HT-29 (cell line): ENCODE measurements at regions not wholly inside any gene's neighbourhood (a gene's known extent, or its start where the extent isn't known, plus 50 kb on each side); places are given as distances from the start of the nearest gene placed in this dataset.

Source experiments
- DNase-seq: peaks from one replicate; pipeline ENCODE4 v3.0.0-alpha.2; 2015; ENCODE audit warnings: low spot score

DNA sequence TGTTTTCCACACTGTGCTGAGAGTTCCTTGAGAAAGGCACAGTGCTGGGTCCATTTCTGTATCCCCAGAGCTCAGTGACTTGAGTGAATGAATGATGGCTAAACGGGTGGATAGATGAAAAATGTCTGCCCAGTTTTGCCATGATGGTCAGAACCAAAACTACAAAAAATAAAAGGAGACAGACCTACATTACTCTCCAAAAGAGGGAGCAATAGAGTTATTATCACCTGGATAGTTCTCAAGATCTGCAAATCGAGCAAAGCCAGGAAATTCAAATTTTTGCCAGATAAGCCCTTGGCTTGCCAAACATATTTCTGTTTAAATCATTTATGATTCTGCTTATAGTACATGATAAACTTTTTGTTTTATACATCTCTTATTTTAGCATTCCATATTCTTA, 214.2 kb upstream of the ZNF462 start:
- DNase-seq, result peak; percentile 9

DNA sequence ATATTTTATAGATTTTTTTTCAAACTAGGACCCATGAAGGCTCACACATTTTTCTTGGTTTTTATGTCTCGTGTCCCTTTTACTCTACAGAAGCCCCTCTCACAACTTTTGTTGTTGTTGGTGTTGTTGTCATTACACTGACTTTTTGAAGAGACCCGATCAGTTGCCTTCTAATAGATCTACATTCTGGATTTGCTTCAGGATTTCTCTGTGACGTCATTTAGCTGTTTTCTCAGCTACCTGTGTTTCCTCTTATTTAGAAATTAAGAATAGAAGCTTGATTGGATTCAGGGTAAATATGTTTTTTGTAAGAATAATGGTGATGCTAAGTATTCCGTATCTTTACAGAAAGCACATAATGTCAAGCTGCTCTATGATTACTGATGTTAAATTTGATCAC, 213.3 kb upstream of the ZNF462 start:
- no peak for DNase-seq

DNA sequence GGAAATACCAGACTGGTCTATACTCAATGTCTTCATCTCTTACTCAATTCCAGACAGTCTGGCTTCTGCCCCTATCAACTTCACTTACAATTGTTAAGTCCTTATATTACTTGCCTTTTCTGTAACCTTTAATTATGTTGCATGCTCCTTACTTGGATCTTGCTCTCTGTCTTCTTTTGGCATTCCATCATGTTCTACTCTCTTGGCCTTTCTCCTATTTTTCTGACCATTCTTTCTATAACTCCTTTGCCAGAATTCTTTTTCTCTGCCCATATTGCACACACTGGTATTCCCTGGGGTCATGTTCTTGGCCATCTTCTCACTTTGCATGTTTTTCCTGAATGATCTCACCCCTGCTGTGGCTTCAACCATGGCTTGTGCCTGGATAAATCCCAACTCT, 209.8 kb upstream of the ZNF462 start:
- DNase-seq, result no peak

DNA sequence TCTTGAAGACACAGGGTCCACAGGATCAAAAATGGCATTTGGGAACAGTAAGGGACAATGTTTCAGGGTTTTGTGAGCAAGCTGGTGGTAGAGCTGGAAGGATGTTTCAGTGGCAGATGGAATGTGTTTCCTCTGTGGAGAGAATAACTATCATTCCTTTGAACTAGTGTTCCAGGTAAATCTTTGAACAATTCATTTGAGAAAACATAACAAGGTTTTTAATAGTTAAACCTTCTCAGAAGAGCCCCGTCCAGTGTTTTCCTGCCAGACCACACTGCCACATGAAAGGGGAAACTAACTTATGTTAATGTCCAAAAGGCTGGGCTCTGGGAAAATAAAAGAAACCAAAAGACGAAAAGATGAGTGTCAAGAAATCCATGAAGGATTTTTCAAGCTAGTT, 207.0 kb upstream of the ZNF462 start:
- DNase-seq, result no peak

GRCh38 chr9:106657926-106658325, 205.0 kb upstream of the ZNF462 start:
- no peak for DNase-seq

DNA sequence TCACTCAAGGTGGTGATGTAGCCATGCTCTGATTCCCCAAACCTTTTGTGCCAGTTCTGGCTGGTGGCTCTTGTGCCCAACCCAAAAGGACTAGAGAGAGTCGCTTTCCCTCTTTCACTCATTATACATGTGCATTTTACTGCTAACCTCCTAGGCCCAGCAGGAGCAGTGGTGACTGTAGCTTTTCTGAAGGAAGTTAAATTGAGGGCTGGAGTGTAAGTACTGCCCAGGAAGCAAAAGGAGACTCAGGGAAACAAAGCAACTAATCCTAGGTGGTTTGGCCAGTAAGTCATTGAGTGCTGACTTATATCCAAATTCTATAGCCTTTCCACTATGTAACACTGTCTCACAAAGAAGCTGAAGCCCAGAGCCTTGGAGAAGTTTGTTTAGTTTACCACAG, 194.4 kb upstream of the ZNF462 start:
- no peak for DNase-seq

DNA sequence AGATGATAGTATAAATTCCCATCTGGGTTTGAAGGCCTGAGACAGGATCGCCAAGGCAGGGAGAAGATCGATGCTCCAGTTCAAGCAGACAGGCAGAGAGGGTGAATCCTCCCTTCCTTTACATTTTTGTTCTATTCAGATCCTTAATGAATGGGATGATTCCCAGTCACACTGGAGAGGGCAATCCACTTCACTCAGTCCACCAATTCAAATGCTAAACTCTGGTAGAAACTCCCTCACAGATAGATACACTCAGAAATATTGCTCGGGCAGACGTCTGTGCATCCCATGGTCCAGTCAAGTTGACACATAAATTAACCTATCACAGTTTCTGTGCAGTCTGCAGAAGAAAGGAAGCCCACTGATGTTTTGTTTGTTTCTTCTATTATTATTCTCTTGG, 193.1 kb upstream of the ZNF462 start:
- DNase-seq, result no peak

DNA sequence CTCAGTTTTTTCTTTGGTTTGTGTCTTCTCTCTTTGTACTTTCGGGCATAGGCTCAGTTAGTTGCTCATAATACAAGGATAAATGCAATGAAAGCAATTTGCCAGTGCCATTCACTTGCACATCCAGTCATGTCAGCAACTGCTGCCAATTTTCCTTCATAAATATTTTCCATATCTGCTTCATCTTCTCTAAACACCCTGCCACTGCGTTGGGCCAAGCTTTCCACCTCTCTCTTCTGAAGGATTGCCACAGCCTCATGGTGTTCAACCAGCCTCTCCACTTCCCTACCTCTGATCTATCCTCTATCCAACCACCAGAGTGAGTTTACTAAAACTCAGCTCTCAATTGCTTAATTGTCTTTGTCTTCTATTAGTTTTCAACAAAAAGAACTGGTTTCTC, 192.5 kb upstream of the ZNF462 start:
- DNase-seq, result no peak

DNA sequence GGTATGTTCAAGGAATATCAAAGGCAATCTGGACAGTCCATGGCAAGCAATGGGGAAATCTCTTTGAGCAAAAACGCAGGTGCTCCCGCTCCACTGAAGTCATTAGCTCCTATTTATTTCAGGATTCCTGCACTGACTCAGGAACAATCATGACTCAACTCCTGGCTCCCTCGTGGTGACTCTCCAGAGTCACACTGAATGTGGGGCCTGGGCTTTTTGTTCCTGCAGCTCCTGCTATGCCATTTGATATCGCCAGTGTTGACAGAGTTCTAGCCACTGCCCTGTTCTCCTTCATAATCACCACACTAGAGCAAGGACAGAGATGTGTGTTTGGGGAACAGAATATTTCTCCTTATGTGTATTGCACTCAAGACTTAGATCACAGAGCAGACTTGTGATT, 187.2 kb upstream of the ZNF462 start:
- no peak for DNase-seq

GRCh38 chr9:106677374-106677773, 185.6 kb upstream of the ZNF462 start:
- no peak for DNase-seq

DNA sequence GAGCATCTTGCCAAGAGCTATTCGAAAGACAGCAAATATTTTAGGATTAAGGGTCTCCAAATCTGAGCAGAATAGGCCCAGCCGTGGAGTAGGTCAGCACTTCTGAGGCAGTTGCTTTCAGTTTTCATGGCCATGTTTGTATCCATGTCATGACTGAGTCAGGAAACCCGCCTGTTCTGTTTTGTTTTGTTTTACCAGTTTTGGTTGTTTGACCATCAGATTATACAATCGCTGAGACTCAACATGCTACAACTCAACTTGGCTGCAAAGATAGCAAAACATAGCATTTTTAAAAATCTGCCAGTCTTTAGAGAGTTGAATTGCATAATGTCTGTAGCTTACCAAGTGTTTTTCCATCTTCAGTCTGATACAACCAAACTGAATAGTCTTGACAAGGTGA, 185.1 kb upstream of the ZNF462 start:
- DNase-seq, result no peak

- no peak for DNase-seq
Measured at GRCh38 chr9:106678273-106678672, 184.7 kb upstream of the ZNF462 start.

DNA sequence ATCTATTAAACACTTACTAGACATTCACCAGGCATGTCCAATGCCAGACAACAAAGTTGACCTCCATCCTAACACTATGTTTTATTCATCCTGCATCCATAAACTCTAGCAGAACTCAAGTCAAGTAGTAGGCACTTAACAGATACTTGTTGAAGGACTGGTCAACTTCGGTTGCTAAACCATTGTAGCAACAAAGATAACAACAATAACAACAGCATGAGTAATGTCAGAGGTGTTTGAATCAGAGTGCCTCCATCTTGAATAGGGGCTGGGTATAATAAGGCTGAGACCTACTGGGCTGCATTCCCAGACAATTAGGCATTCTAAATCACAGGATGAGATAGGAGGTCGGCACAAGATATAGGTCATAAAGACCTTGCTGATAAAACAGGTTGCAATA, 180.5 kb upstream of the ZNF462 start:
- DNase-seq, result no peak

DNA sequence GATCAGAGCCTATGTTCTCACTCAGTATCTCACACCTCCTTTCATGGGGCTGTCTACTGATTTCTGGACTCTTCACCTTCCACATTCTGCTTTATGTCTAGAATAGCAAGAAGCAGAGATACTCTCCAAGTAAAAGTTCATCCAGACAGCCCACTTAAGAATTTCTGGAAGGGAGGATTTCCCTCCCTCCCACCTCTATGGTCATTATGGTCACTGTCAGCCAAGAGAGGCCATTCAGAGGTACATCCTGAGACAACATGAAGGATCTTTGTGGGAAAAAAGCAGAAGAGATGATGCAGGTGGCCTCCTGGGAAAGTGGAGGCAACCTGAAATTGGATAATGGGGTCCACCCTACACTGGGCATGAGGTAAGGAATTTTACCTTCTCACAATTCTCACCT, 179.5 kb upstream of the ZNF462 start:
- DNase-seq, result no peak

DNA sequence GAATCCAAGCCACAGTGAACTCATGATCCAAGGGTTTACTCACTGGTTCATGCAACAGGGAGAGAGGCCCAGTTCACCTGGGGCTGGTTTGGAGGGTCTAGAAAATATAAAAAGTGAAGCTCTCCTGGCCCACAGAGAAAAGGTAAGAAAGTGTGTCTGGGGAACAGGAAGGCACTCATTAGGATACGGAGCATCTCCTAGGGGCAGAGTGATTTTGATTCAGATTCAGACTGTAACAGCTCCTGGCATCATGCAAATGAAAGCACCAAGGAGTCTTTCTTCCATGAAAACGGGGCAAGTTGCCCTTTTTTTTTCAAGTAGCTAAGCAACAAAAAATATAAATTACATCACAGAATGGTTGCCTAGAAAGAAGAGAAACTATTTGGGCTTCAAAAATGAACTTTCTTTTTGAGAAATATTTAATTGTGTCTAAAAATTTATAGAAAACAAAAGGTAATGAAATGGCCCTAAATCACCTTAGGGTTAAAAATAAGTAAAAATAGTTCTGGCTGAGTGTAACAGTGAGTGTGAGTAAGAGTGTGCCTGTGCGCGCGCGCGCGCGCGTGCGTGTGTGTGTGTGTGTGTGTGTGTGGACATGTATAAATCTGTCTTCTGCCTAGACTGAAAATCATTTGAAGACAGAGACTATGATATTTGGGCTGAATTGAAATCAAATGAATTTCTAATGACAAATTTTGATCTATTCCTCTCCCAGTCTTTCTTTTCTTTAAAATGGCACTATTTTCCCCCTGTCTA, 177.8 kb upstream of the ZNF462 start:
- DNase-seq, result no peak

- no peak for DNase-seq
Measured at GRCh38 chr9:106689089-106689488, 173.9 kb upstream of the ZNF462 start.

GRCh38 chr9:106691627-106692026, 171.3 kb upstream of the ZNF462 start:
- no peak for DNase-seq

DNA sequence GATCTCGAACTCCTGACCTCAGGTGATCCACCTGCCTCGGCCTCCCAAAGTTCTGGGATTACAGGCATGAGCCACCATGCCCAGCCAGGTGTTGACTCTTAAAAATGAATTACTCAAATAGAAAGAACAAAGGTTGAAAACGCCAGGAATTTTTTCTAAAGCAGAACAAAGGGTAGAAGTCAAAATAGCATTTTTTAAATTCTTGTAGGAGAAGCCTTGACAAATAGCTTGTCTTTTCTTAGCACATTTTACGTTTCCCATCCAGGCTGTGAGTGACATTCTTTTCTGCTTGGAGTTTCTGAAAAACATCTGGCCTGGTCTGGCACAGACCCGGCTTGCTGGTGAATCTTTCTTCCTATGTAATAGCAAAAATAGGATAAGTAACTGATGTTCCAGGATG, 169.4 kb upstream of the ZNF462 start:
- no peak for DNase-seq

GRCh38 chr9:106696804-106697203, 166.2 kb upstream of the ZNF462 start:
- DNase-seq, result no peak

- DNase-seq, result no peak
Measured at GRCh38 chr9:106697390-106697749, 165.6 kb upstream of the ZNF462 start.

DNA sequence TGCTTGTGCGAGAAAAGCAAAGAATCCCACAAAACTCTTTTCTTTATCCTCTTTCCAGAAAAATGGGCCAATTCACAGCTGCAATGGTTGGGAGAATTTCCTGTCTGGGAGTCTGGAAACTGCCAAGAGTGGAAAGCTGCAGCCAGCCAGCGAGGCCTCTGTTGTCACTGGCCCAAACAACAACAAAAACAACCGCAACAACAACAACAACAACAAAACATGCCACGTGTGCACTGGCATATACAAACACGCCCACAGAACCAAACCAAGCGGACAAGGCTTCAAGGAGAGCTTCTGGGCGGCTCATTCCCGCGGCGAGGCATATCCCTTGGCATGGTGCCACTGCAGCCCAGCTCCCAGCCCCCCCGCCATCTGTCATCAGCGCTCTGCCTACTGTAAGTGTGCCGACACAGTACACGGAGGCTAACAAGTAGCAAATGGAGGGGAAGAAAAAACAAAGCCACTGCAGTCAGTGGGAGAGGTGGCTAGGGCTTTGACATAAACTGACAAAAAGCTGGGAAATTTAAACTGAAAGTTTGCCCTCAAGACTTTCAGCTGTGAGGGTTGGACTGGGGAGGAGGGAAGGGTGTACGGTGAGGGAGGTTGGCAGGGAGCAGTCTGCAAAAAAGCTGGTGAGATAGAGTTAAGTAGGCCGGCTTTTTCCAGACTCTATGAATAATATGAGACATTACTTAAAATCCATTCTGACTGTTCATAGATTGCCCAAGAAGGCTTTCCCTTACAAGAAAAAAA, 165.0 kb upstream of the ZNF462 start:
- no peak for DNase-seq

- no peak for DNase-seq
Measured at GRCh38 chr9:106700676-106701075, 162.3 kb upstream of the ZNF462 start.

GRCh38 chr9:106701611-106702010, 161.4 kb upstream of the ZNF462 start:
- no peak for DNase-seq
